ENCODE measurements at regions not wholly inside any gene's neighbourhood (a gene's known extent, or its start where the extent isn't known, plus 50 kb on each side); places are given as distances from the start of the nearest gene placed in this dataset.

- no peaks in the 10 kb centered on the region for H3K27me3 ChIP-seq (ENCODE audit: insufficient read depth, poor library complexity, severe bottlenecking)
These were observed 127.1 kb downstream of the ETAA1 start for GRCh38 chr2:67524213-67524612.

GRCh38 chr2:67524777-67525176 lies 127.6 kb downstream of the ETAA1 start:
- DNase-seq (ENCODE audit: low spot score) (no peak), ATAC-seq (ENCODE audit: low read depth) (no peak)
- no peak overlapping the region for H3K4me3 ChIP-seq (ENCODE audit: severe bottlenecking)
- H3K9me3 ChIP-seq (ENCODE audit: severe bottlenecking): no peaks in the 10 kb centered on the region
- TF ChIP-seq CTCF (IDR thresholded peaks at IDR 0.05; ENCODE audit: poor library complexity, severe bottlenecking): no peak
- H3K27ac ChIP-seq (ENCODE audit: poor library complexity, severe bottlenecking): no peak overlapping the region
- no peaks in the 10 kb centered on the region for H3K27me3 ChIP-seq (ENCODE audit: insufficient read depth, poor library complexity, severe bottlenecking)
- H3K4me1 ChIP-seq (ENCODE audit: insufficient read depth, poor library complexity, severe bottlenecking): peaks cover 8% of the 10 kb centered on the region
- no peaks in the 10 kb centered on the region for H3K36me3 ChIP-seq (ENCODE audit: low read depth)

More at GRCh38 chr2:67524213-67524612, 127.1 kb downstream of the ETAA1 start:
- Histone ChIP-seq H3K4me1 (ENCODE audit: insufficient read depth, poor library complexity, severe bottlenecking) (peaks cover 8% of the 10 kb centered on the region), H3K9me3 (ENCODE audit: severe bottlenecking) (no peaks in the 10 kb centered on the region), H3K27ac (ENCODE audit: poor library complexity, severe bottlenecking) (no peak overlapping the region), H3K4me3 (ENCODE audit: severe bottlenecking) (no peak overlapping the region), H3K36me3 (ENCODE audit: low read depth) (no peaks in the 10 kb centered on the region)
- no peak for ATAC-seq (ENCODE audit: low read depth)
- TF ChIP-seq CTCF (IDR thresholded peaks at IDR 0.05; ENCODE audit: poor library complexity, severe bottlenecking): no peak
- DNase-seq (ENCODE audit: low spot score): no peak

GRCh38 chr2:67526283-67526682 lies 129.2 kb downstream of the ETAA1 start:
- no peak overlapping the region for H3K27ac ChIP-seq (ENCODE audit: poor library complexity, severe bottlenecking)
- H3K36me3 ChIP-seq (ENCODE audit: low read depth): no peaks in the 10 kb centered on the region
- no peak overlapping the region for H3K4me3 ChIP-seq (ENCODE audit: severe bottlenecking)
- H3K4me1 ChIP-seq (ENCODE audit: insufficient read depth, poor library complexity, severe bottlenecking): peaks cover 8% of the 10 kb centered on the region
- no peak for TF ChIP-seq CTCF (IDR thresholded peaks at IDR 0.05; ENCODE audit: poor library complexity, severe bottlenecking)
- no peak for ATAC-seq (ENCODE audit: low read depth)
- H3K27me3 ChIP-seq (ENCODE audit: insufficient read depth, poor library complexity, severe bottlenecking): no peaks in the 10 kb centered on the region
- H3K9me3 ChIP-seq (ENCODE audit: severe bottlenecking): peaks cover 1% of the 10 kb centered on the region
- DNase-seq (ENCODE audit: low spot score): no peak

DNA sequence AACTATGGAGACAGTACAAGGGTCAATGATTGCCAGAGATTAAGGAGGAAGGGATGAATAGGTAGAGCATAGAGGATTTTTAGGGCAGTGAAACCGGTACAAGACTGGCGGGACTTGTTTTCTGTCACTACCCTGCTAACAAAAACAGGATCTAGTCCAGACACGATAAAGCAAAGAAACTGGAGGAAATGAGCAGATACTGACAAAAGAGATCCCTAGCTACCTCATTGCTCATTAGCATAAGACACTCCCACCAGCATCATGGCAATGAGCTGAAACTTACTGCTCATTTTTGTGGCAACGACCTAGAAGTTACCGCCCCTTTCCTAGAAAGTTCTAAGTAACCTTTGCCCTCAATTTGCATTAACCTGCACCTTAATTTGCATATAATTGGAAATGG lies 131.2 kb downstream of the ETAA1 start:
- ATAC-seq (ENCODE audit: low read depth) (no peak), DNase-seq (ENCODE audit: low spot score) (no peak)
- Histone ChIP-seq H3K36me3 (ENCODE audit: low read depth) (no peaks in the 10 kb centered on the region), H3K27ac (ENCODE audit: poor library complexity, severe bottlenecking) (no peak overlapping the region), H3K4me1 (ENCODE audit: insufficient read depth, poor library complexity, severe bottlenecking) (peaks cover 8% of the 10 kb centered on the region), H3K27me3 (ENCODE audit: insufficient read depth, poor library complexity, severe bottlenecking) (no peaks in the 10 kb centered on the region), H3K4me3 (ENCODE audit: severe bottlenecking) (no peak overlapping the region), H3K9me3 (ENCODE audit: severe bottlenecking) (peaks cover 2% of the 10 kb centered on the region)
- no peak for TF ChIP-seq CTCF (IDR thresholded peaks at IDR 0.05; ENCODE audit: poor library complexity, severe bottlenecking)

DNA sequence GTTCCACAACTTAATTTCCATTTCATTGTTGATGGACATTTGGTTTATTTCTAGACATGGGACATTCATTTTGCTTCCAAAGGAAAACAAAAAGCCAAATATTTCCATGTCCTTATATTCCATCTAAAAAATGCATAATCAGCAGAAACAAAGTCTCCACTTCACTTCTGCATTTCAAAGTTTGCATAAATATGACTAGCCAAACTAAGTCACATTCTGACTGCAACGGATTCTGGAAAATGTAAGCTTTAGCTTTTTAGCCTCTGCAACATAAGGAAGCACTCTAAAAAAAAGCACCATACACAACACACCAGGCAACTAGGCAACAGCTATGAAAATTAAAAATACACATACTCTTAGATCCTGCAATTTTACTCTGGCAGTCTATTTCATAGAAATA lies 135.3 kb downstream of the ETAA1 start:
- no peaks in the 10 kb centered on the region for H3K36me3 ChIP-seq (ENCODE audit: low read depth)
- no peaks in the 10 kb centered on the region for H3K4me1 ChIP-seq (ENCODE audit: insufficient read depth, poor library complexity, severe bottlenecking)
- H3K4me3 ChIP-seq (ENCODE audit: severe bottlenecking): no peak overlapping the region
- peaks cover 2% of the 10 kb centered on the region for H3K9me3 ChIP-seq (ENCODE audit: severe bottlenecking)
- no peak for DNase-seq (ENCODE audit: low spot score)
- ATAC-seq (ENCODE audit: low read depth): no peak
- H3K27ac ChIP-seq (ENCODE audit: poor library complexity, severe bottlenecking): no peak overlapping the region
- no peaks in the 10 kb centered on the region for H3K27me3 ChIP-seq (ENCODE audit: insufficient read depth, poor library complexity, severe bottlenecking)
- TF ChIP-seq CTCF (IDR thresholded peaks at IDR 0.05; ENCODE audit: poor library complexity, severe bottlenecking): no peak

Data from RWPE2 (cell line).